GM19397 (cell line): ENCODE measurements at regions not wholly inside any gene's neighbourhood (a gene's known extent, or its start where the extent isn't known, plus 50 kb on each side); places are given as distances from the start of the nearest gene placed in this dataset.

Experiments used
- ATAC-seq: cut with Tn5 transposase; IDR thresholded peaks from one replicate; pipeline ENCODE4 v1.9.1; 2021; ENCODE audit warnings: mild to moderate bottlenecking, moderate library complexity; ENCODE audit not compliant: unreplicated experiment

DNA sequence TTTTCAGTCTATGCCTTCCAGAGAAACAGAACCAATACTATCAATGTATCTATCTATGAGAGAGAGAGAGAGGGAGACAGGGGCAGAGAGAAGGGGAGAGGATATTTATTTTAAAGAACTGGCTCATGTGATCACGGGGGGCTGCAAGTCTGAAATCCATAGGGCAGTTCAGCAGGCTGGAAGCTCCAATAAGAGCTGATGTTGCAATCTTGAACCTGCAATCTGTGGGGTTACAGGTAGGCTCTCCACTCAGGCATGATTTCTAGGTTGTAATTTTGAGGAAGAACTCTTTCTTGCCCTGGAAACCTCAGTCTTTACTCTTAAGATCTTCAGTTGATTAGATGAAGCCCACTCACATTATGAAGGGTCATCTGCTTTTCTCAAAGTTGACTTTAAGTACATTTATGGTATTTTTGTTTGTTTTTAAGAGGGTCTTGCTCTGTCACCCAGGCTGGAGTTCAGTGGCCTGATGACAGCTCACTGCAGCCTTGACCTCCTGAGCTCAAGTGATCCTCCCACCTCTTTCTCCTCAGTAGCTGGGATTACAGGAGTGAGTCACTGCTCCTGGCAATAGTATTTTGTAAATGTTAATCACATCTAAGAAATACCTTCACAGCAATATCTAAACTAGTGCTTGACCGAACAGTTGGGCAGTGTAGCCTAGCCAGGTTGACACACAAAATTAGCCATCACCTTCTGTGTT is 376.4 kb downstream of the FGF9 start:
- no peak for ATAC-seq

DNA sequence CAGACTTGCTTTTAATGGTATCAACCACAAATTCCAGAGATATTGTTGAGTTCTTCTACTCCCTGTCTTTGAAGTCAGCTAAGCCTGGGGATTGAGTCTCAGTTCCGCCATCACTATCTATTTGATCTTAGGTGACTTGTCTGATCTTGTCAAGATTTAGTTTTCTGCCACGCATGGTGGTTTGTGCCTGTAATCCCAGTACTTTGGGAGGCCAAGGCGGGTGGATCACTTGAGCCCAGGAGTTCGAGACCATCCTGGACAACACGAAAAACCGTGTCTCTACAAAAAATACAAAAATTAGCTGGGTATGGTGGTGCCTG is 376.9 kb downstream of the FGF9 start:
- no peak for ATAC-seq

DNA sequence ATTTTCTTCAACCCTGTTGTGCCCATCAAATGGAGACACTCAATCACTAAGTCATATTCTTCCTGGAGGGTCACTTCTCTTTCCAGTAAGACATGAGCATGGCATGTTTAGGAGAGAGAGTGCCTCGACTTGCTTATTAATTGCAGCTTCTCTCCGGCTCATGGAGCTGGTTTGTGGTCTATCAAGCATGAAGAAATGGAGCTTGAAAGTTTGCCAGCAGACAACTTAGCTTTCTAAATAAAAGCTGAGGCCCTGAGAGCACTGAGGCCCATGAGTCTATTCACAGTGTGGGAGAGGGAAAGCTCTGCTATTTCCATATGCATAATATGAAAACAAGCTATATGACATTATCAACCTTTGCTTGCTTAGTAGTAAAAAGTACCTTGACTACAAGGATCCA is 378.5 kb downstream of the FGF9 start:
- no peak for ATAC-seq

DNA sequence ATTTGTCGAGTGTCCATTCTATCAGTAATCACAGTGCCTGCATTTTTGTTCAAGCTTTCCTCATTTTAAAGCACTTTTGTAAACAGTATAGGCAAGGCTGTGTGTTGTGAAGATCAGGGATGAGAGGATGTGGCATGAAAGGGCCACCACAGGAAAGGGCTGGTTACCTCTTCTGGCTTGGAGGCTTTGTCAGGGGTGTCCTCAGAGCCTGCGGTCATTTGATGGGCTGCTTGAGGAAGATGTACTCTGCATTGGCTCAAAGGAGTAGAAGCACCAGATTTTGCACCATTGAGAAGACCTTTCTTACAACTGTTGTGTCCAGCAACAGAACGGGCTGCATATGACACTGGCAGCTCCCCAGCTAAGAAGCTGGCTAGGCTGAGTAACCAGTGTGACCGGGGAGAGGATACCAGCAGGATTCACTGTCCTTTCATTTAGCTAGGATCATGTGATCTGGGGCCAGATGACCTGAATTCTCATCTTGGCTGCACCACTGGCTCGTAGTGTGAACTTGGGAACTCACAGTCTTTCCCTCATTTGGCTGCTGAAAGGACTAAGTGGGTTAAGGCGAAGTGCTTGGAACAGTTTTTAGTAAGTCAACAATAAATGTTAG is 380.2 kb downstream of the FGF9 start:
- ATAC-seq: no peak

DNA sequence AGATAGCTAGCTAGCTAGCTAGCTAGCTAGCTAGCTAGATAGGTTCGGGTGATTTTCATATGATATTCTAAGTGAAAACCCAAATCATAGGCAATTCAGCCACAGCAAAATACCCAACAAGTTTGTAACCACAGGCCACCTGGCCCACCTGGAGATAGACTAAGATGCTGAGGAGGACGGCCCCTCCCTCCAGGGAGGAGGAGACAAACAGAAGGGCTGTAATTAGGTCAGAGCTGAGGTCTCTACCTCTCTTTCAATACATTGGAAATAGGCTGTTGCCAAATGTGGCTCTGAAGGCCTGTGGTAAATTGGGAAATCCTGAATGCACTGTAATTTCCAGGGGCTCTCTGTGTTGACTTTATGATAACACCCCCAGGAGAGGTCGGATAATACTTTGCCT is 382.2 kb downstream of the FGF9 start:
- no peak for ATAC-seq

DNA sequence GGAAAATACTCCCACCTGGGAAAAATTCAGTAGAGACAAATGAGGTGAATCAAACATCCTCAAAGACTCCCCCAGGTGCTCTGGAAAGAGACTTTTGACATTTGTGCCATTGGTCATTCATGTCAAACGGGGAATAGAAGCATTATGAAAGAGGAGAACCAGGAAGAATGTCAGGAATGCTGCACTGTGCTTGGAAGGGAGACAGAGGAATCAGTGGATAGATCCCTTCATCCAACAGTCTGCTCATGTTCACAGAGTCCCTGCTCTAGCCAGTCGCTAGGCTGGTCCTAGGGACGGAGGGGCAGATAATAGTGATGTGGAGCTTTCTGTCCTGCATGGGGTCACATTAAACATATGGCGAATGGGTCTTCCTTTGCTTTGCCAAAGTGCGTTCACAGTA is 384.4 kb downstream of the FGF9 start:
- no peak for ATAC-seq

DNA sequence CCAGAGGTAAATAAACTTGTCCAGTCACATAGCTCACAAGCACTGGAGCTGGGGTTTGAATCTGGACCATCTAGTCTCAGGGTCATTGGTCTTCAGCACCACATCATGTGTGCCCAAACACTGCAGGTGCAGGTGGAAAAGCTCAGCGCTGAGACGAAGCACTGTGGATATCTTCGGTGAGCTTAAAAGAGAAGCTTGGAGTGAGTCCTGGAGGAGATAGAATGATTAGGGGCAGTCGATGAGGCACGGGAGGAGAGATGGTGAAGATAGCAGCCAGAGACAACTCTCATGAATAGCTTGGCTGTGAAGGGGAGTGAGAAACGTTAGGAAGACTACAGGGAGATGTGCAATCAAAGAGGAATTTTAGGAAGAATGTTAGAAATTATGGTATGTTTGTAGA is 389.3 kb downstream of the FGF9 start:
- no peak for ATAC-seq

DNA sequence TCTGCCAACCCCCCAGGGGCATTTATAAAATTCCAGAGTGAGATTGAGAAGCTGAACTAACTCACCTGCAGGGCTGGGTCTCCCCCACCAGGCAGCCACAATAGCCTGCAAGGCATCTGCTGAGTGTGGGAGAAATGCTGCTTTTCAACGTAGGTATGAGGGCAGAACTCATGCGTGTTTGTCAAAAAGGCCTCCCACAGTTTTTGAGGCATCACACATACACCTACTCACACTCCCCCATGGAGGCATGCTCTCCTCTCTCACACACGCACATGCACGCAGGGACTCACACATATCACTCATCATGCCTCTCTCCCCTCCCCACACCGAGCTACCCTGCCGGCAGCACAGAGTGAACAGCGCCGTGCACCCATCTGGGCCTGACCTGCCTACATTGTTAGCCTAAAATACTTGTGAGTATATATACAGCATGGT is 390.5 kb downstream of the FGF9 start:
- peak; percentile 68 for ATAC-seq

DNA sequence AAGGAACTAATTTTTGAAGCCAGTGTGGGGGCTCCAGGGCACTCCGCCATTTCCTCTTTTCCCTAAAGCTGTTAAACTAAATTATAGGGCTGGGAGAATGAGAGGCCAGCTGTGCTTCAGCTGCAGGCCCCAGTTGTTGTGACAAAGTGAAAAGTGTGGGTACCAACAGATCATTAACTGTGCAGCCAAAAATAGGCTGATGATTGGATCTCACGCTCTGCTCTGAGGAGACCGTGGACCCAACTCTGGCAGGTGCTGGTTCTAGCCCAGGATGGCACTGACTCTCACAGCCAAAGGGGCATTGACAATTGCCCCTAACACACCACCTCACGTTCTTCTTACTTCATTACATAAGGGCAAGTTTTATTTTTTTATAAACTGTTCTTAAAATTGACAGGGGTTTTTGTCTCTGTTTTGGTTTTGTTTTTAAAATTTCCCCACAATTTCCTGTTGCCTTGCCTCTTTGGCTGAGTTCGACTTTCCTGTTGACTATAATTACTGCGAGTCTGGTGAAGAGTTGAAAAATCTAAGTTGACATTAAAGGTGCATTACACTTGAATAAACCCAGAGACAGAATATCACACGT is 391.0 kb downstream of the FGF9 start:
- ATAC-seq: peak; percentile 82

DNA sequence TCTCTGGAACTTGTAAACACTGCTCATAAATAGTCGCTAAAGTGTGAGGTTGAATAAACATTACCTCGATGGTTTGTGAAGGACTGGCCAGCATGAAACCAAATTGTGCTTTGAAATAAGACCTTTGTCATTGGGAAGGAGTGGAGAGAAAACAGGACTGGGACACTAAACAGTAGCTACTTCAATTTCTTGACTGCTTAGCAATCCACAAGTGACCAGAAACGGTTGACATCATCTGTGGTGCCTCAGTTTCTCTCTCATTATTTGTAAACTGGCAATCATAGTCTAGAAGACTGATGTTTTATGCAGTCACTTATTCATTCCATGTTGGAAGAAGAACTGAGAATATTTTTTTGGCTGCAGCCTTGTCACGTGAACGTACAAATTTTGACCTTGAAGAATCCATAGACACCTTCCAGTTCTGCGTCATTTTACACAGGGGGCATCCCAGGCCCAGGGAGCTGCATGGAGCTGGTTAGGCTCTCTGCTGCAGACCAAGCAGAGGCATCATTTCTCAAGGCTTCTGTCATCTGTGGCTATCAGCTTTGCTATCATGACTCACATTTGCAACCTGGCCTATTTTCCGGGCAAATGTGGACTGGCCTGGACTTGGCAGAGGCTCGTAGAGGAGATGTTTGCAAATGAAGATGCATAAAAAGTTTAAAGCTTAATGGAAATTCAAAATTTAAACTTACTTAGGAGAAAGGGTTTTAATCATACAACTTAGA is 391.8 kb downstream of the FGF9 start:
- no peak for ATAC-seq

DNA sequence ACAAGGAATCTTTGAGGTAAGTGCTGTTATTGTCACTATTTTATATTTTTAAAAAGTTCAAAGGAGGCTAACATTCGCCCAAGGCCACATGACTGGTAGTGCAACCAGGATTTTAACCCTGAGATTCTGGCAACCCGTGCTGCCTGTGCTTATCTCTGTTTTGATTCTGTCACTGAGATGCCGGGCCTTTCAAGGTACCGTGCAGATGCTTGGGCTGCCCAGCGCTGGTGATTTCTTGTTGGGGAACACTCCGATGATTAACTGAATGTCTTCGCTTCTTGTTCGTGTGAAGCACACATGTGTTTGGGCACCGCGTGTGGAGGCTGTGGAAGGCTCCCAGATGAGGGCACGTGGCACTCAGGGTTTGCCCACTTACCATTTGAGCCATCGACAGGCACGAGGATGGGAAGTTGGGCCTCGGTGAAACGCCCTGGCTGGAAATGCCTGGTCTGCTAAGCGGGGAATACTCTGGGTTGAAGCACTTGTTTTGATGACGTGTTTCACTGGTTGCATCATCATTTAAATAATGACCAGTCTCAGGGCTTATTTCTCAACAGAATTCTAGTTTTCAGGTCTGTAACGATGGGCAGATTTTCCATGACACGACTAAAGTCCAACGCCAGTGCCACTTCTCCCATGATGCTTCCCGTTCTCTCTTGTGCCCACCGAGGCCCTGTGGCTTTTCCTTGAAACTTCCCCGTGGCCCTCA is 392.7 kb downstream of the FGF9 start:
- no peak for ATAC-seq

DNA sequence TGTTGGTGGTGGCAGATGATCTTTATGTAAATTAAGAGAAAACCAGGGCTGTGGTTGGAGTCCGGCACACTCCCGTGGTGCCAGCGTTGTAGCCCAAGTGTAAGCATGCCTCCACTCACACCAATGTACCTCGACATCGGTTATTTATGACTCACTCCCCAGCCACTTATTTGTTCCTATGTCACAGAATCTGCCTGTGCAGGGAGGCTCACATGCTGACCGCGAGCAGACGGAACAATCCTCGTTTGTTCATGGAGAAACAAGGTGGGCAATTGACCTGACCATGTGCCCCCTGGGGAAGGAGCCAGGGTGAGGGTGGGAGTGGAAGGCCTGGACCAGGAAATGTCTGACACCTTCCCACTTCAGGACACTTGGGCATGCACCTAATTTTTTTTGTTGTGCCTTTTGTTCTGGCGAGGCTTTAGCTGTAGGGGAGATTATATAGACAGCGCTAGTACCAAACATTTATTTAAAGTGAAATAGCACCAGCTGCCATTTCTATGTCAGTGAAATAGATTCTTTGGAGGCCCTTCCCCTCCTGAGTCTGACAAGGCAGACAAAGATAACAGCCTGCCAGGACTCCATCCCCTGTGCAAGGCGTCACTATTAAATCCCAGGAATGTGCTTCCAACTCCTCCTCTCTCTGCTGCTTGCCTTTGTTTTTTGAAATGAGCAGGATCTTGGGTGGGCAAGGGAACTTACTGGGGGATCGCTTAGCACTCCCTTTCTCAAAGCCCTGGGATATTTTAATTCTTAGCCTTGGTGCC is 394.2 kb downstream of the FGF9 start:
- ATAC-seq: no peak

DNA sequence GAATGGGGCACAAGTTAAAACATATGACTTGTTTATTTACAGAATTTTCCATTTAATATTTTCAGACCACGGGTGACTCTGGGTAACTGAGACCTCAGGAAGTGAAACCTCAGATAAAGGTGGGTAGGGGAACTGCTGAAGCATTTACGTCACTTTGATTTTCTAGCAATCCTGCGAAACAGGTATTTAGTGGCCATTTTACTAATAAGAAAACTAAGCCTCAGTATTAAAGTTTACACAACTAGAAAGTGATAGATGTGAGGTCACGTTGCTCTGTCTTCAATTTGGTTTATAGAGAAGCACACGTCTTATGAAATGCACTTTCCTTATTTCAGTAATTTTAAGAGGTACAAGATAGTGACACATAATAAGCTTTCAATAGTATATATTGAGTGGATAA is 402.8 kb downstream of the FGF9 start:
- peak; percentile 56 for ATAC-seq

DNA sequence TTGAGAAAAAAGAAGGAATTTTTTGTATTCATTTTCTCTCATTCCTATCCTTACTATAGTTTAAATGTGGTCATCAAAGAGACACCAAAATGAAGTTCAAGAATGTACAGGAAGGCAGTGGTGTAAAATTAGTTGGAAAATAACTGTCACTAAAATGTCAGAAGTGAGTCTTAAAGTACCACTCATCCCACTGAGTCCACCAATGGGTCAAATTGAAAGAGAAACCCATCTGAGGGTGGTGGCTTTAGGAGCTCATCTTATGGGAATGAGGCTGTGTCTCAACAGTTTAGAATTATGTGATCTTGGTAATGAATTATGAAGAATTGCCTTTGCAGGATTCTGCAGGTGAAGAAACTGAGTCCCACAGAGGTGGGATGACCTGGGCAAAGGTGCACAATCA is 403.5 kb downstream of the FGF9 start:
- ATAC-seq: no peak

DNA sequence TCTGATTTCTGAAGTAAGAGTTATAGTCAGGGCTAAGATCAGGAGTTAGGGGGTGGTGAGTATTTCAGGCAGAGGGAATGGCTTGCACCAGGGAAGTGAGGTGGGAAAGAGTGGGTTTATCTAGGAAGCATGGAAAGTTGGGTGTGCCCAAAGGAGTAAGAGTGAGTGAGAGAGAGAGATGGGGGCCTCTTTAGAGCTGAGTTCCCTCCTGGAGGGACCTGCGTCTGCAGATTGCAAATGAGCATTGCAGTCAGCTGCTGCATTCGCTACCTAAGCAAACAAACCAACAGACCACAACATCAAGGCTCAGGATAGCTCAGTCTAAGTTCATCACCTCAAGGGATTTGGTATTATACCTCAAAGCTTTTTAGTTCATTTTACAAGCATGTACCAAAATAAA is 405.8 kb downstream of the FGF9 start:
- ATAC-seq: no peak

DNA sequence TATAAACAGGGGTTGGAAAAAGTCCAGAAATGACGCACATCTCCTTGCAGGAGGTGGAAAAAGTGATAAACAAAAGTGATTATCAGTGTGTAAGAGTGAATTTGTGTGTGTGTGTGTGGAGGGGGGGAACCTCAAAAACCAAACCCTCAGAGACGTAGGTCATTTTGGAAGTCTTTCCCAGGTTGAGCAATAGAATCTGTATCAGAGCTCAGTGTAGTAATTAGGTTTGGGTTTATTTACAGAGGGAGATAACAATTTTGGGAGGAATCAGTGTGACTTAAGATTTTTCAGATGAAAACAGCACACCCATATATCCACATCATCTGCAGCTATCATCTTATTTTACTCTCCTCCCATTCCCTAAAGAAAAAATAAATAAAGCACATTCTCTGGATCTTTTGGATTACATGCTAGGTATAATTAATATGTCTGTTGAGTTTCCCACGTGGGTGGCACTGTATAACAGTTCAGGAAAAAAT is 406.4 kb downstream of the FGF9 start:
- no peak for ATAC-seq

DNA sequence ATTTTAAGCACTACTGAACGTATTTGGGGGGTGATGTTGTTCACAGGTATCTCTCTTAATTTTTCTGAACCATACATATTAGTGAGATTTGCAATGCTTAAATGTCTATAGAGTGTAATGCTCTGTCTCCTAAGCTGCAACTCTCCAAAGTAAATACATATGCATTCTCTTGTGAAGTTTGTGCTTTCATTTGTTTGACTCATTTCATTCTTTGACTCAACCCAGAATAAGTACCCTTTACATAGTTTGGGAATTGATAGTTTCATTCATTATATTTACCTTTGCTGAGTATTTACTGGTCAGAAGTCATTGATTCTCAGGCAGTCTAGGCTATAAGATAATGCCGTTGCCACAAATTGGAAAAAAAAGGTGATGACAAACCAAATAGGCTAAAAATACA is 406.9 kb downstream of the FGF9 start:
- no peak for ATAC-seq

DNA sequence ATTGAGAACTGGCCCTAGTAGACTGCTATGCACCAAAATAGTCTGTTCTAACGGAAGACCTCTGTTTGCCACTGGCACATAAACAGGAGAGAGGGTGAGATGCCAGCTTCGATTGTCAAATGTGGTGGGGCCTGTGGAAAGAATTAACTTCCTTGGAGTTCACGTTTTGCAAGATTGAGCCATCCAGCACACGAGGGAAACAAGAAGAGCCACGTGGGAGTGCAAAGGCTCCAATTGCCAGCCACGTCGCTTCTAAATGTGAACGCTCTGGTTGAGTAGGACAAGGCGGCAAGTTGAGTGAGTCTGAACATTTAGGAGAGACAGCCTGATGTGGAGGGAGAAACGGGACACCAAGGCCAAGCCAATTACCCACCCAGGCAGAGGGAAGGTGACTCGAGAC is 409.1 kb downstream of the FGF9 start:
- no peak for ATAC-seq

DNA sequence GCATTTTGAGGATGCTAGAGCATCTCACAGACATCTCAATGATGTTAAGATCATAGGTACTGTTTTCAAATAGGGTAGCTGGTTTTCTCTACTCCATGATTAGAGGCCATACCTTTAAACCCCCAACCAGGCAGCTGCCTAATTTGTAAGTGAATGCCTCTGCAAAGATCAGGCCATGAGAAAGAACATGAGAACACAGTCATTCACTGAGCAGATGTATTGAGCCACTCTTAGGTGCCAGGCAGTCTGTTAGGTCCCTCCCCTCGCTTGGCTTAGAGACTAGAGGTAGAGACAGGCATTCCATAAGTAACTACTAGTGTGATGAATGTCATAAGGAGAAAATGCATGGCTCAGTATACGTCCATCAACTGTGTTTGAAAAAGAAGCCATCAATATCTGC is 410.0 kb downstream of the FGF9 start:
- no peak for ATAC-seq

DNA sequence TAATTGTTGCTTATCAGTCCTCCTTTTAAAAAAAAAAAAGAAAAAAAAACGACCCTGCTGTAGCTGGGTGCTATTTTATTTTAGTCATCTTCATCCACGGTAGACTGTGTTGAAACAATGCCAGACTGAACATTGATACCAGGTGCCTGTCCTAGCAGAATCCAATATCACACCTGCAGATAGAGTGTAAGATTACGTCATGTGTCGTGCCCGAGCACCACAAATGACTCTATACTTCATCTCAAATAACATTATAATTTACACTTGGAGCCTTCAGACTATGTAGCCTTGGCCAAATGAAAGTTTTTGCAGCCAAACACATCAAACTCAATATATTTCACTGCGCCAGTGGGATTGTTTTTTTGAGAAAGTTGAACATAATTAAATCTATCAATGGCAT is 410.6 kb downstream of the FGF9 start:
- no peak for ATAC-seq

DNA sequence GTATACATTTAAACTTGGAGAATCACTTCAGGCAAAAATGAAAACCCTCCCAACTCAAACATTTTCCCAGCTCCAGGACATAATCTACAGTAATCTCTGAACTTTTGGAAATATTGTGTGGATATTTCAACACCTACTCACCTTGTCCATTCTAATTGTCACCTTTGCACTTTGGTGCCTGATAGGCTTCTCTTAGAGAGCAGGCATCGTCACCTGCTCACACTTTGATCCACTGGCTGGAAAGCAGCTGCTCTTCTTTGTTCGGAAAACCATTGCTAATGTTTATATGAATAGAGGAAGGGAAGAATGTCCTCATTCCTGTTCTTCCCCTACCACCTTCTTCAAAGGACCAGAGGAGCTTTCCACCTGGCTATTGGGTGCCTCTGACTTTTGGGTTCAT is 411.2 kb downstream of the FGF9 start:
- no peak for ATAC-seq
